Stomach (tissue), 8 donors: ENCODE measurements at regions not wholly inside any gene's neighbourhood (a gene's known extent, or its start where the extent isn't known, plus 50 kb on each side); places are given as distances from the start of the nearest gene placed in this dataset.

Source experiments
- DNase-seq, 2 donors: peaks; one replicate each; pipeline versions ENCODE4 v3.0.0 to v3.0.0-alpha.2; 2013 to 2019
- H3K27ac ChIP-seq, 5 donors: fragments of 200-600 bp in 4 of 5; sonication (generic) in 4 of 5; one replicate each; pipeline ENCODE4 v1.5.1; 2013 to 2019; ENCODE audit warnings: mild to moderate bottlenecking in 1 of 5, moderate library complexity in 1 of 5
- H3K27me3 ChIP-seq, 3 donors: fragments of 200-600 bp; sonication (generic); one replicate each; pipeline ENCODE4 v1.5.1; 2017 to 2019; ENCODE audit warnings: mixed run types in 1 of 3
- H3K36me3 ChIP-seq, 4 donors: fragments of 200-600 bp; sonication (generic); 1 replicate in 3 of 4; 2 replicates in 1 of 4; pipeline ENCODE4 v1.5.1; 2016 to 2019
- H3K4me1 ChIP-seq, 4 donors: fragments of 200-600 bp; sonication (generic); one replicate each; pipeline ENCODE4 v1.5.1; 2016 to 2019
- H3K4me3 ChIP-seq, 4 donors: fragments of 200-600 bp; sonication (generic) in 3 of 4; one replicate each; pipeline ENCODE4 v1.5.1; 2016 to 2019; ENCODE audit warnings: mild to moderate bottlenecking in 1 of 4
- H3K9me3 ChIP-seq, 4 donors: fragments of 200-600 bp; sonication (generic); one replicate each; pipeline ENCODE4 v1.5.1; 2016 to 2019
- CTCF ChIP-seq, 7 experiments: fragments of 450-650 bp in 4 of 7; fragments of 200-600 bp in 3 of 7; sonication (generic) in 3 of 7; IDR thresholded peaks; one replicate each; pipeline ENCODE4 v1.5.1; 2016 to 2019; ENCODE audit warnings: antibody characterized with exemption in 7 of 7, control low read depth in 2 of 7, mild to moderate bottlenecking in 1 of 7
- EP300 ChIP-seq: sonication (generic); formaldehyde crosslinking; IDR thresholded peaks from one replicate; pipeline ENCODE4 v1.6.1; 2017; ENCODE audit warnings: antibody characterized with exemption
- POLR2A ChIP-seq, 4 donors: fragments of 450-650 bp; IDR thresholded peaks; one replicate each; pipeline ENCODE4 v1.6.1; 2016; ENCODE audit warnings: antibody characterized with exemption in 4 of 4, control low read depth in 2 of 4, mild to moderate bottlenecking in 1 of 4, moderate library complexity in 1 of 4
- POLR2AphosphoS5 ChIP-seq, 3 donors: sonication (generic); formaldehyde crosslinking; IDR thresholded peaks; one replicate each; pipeline ENCODE4 v1.6.1; 2016; ENCODE audit warnings: antibody characterized with exemption in 3 of 3
- WGBS, 5 donors: extraction: QIAGEN DNeasy Blood & Tissue Kit in 3 of 5; methylation state at CpG; one replicate each; pipeline versions ENCODE4 v1.1.5 to v1.1.7; 2013 to 2018; 5-methylcytosine and 5-hydroxymethylcytosine counted together
- intact Hi-C: fragments of 100-400 bp; cut with DNase I; formaldehyde crosslinking; loops from one replicate; pipeline ENCODE4 v1.15.1; 2023; ENCODE audit warnings: low total_unique reads
- donor health status: healthy with polysubstance abuse.
- donor health status: Bipolar disorder and iron deficiency.
- donor health status: healthy.

GRCh38 chr18:42568773-42569172 is 546.7 kb downstream of the RIT2 start:
- intact Hi-C loops: no loop called here
- DNase-seq: no peak
- 91 to 97% (median 95%) methylated on average over 2 of the region's 2 CpGs for WGBS, 5 donors

GRCh38 chr18:42574871-42575270 is 540.6 kb downstream of the RIT2 start:
- H3K9me3 ChIP-seq: no peaks in the 10 kb centered on the region
- WGBS, 5 donors: 55 to 70% (median 59%) methylated on average over 4 of the region's 4 CpGs
- no peak overlapping the region for H3K4me3 ChIP-seq
- H3K27me3 ChIP-seq: no peaks in the 10 kb centered on the region
- H3K27ac ChIP-seq: no peak overlapping the region
- TF ChIP-seq CTCF (IDR thresholded peaks at IDR 0.05) (no peak), EP300 (no peak), POLR2AphosphoS5 (IDR thresholded peaks at IDR 0.05) (no peak)
- no peaks in the 10 kb centered on the region for H3K4me1 ChIP-seq
- intact Hi-C loops: no loop called here
- no peaks in the 10 kb centered on the region for H3K36me3 ChIP-seq
- DNase-seq: peak in 1 of 2 donors; percentile 23

More at GRCh38 chr18:42568773-42569172, 546.7 kb downstream of the RIT2 start:
- Histone ChIP-seq H3K36me3 (no peaks in the 10 kb centered on the region), H3K4me1 (no peaks in the 10 kb centered on the region), H3K27me3 (no peaks in the 10 kb centered on the region), H3K9me3 (no peaks in the 10 kb centered on the region), H3K27ac (no peak overlapping the region), H3K4me3 (no peak overlapping the region)
- TF ChIP-seq CTCF (IDR thresholded peaks at IDR 0.05): no peak
- no peak for TF ChIP-seq EP300
- no peak for TF ChIP-seq POLR2A (IDR thresholded peaks at IDR 0.05)
- TF ChIP-seq POLR2AphosphoS5 (IDR thresholded peaks at IDR 0.05): no peak

- Histone ChIP-seq H3K27me3 (no peaks in the 10 kb centered on the region), H3K36me3 (no peaks in the 10 kb centered on the region), H3K27ac (no peak overlapping the region), H3K4me1 (no peaks in the 10 kb centered on the region), H3K9me3 (no peaks in the 10 kb centered on the region), H3K4me3 (no peak overlapping the region)
- TF ChIP-seq POLR2AphosphoS5 (IDR thresholded peaks at IDR 0.05): no peak
- no peak for TF ChIP-seq POLR2A (IDR thresholded peaks at IDR 0.05)
- TF ChIP-seq CTCF (IDR thresholded peaks at IDR 0.05): no peak
- TF ChIP-seq EP300: no peak
- intact Hi-C loops: no loop called here
- DNase-seq: peak in 1 of 2 donors; percentile 28
Observed at GRCh38 chr18:42576124-42576523, 539.4 kb downstream of the RIT2 start.

GRCh38 chr18:42578792-42579191 is 536.7 kb downstream of the RIT2 start:
- Histone ChIP-seq H3K27me3 (no peaks in the 10 kb centered on the region), H3K36me3 (no peaks in the 10 kb centered on the region), H3K4me1 (no peaks in the 10 kb centered on the region), H3K4me3 (no peak overlapping the region), H3K27ac (no peak overlapping the region), H3K9me3 (no peaks in the 10 kb centered on the region)
- no peak for DNase-seq
- TF ChIP-seq POLR2A (IDR thresholded peaks at IDR 0.05) (no peak), EP300 (no peak)
- intact Hi-C loops: no loop called here

GRCh38 chr18:42582266-42582665 is 533.2 kb downstream of the RIT2 start:
- Histone ChIP-seq H3K9me3 (no peaks in the 10 kb centered on the region), H3K4me3 (no peak overlapping the region), H3K36me3 (no peaks in the 10 kb centered on the region), H3K27ac (no peak overlapping the region), H3K27me3 (no peaks in the 10 kb centered on the region), H3K4me1 (no peaks in the 10 kb centered on the region)
- WGBS, 5 donors: 87 to 97% (median 95%) methylated on average over 1 of the region's 1 CpG
- TF ChIP-seq CTCF (IDR thresholded peaks at IDR 0.05) (no peak), EP300 (no peak), POLR2AphosphoS5 (IDR thresholded peaks at IDR 0.05) (no peak), POLR2A (IDR thresholded peaks at IDR 0.05) (no peak)
- intact Hi-C loops: no loop called here
- no peak for DNase-seq
